Stimulated activated CD4-positive, alpha-beta T cell treated with anti-CD3 and anti-CD28 coated beads, Interleukin-2, amount 100 ng/mL, for 48 hours (primary cell): ENCODE measurements at regions not wholly inside any gene's neighbourhood (a gene's known extent, or its start where the extent isn't known, plus 50 kb on each side); places are given as distances from the start of the nearest gene placed in this dataset.

Source experiments
- DNase-seq, 2 donors: peaks; one replicate each; pipeline ENCODE4 v3.0.0-alpha.2; 2020

DNA sequence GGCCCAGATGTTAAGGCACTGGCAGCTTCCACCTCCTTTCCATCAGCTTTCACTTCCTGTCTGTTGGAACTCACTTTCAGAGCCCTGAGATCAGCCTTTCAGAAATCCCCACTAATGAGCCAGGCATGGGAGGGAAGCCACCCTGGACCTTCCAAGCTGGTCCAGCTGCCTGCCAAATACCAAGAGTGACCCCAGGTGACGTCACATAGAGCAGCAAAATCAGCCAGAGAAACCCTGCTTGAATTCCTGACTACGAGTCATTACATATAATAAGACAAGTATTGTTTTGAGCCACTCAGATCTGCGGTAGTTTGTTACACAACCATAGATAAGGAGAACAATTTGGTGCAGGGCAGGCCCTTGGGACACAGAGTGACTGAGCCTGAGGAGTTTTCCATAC is 556.0 kb upstream of the JAG1 start:
- DNase-seq = no peak

DNA sequence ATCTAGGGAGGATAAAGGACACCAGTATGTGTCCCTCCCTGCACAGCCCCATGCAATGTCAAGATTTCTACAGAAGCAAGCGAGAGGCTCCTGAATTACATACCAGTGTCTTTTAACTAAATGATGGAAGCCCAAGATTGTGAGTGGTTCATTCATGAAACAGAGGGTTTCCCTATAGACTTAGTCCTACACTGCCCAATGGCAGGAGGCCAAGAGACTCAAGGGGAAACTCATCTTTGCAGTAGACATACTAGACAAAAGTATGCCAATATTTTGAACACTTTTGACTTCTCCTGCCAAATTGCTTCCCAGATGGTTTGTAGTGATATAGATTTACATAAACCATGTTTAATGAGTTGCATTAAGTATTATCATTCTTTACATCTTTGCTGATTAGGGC is 557.2 kb upstream of the JAG1 start:
- DNase-seq = no peak

DNA sequence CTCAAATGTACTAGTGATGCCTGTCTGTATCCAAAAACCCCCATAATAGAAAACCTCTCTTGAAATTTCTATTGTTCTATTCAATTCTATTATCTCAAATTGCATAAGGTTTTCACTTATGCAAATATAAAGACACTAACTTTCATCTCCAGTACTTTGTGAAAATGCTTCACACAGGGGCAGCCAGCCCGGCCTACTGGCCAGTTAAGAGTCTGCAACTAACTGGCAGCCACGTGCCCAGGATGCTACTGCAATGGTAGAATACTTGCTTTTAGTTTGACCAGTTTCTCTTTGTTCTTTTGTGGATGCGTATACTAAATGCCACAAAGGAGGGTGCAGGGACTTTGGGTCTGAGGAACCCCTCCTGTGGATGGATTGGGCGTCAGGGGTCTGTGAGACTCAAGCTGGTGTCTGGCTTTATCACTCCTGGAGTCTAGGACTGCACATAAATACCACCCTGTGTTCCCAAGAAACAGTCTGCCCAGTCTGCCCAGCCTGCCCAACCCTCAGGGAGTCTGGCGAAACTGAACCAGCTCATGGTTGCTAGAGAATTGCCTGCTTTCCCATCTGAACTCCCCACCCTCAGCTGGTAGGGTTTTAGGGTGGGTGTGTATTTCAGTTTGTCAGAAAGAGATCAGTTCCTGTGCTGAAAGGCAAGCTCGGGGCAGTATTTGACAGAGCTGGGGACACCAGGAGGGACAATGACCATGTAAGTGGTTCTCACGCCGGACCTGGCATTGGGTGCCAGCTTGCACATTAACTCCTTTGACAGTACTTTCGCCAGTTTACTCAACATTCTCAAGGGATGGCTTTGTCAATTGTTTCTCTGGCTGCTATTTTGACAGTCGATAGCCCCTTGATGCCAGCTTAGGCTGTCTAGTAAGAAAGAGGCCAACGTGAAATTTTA is 558.2 kb upstream of the JAG1 start:
- DNase-seq = no peak

DNA sequence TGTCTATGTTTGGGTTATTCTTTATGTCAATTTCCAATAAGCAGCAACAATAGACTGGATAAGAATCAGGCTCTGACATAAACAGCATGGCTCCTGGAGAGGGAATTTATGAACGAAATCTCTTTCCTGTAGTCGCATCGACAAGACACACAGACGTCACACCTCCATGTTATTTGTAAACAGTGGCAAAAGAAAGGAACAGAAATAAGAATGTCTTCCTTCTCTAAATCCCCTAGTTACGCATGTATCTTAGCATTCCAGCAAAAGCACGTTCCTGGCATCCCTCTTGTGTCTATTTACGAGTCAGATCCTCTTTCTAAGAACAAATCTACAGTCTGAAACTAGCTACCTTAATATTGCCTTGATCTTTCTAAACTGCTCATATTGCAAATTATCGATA is 559.1 kb upstream of the JAG1 start:
- no peak for DNase-seq

DNA sequence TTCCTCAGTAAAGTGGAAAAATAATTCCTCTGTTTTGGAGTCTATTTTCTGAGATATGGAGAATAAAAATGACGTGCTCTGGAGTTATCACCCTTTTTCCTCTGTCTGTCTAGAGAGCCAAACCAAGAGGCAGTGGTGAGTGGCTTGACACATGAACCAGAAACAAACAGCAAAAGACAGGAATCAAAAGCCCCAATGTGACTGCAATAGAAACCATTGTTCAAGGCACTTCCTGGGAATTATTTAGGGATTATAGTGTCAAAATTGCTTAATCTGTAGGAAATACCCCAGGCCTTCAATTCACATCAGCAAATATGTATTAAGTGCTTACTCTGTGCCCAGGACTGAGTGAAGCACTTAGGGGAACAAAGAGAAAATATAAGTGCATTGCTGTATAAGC is 560.4 kb upstream of the JAG1 start:
- no peak for DNase-seq

DNA sequence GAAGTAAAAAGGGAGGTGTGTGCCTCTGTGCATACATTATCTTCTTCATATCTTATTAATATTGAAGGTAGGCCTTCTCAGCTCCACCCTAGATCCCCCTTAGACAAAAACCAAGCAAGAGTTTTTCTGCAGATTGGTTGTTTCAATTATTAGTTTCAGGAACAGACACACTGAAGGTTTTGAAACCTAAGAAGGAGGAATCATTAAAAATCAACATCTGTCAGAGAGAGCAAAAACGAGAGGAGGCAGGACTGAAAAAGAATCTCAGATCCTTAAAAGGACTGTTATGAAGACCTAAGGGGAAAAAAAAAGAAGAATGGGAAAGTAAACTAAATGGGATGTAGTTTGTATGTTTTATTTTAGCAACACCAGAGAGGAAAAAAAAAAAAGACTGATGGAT is 560.8 kb upstream of the JAG1 start:
- DNase-seq = no peak

DNA sequence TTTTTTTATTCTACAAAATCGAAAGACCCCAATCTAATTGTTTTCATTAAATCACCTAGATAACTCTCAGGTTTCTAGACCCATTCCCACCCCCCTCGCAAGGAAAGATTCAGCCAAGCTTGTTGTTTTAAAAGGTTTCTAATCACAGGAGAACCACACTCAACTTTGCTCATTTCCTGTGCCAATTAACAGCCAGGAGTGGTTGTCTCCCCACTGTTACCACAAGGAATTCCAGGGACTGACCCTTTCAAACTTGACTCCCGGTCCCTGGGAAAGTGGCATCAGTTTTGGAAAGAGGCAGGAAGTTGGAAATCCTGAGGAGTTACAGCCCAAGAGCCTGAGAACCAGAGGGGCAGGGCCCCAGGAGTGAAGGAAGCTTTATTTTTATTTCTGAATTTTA is 561.3 kb upstream of the JAG1 start:
- DNase-seq = no peak

DNA sequence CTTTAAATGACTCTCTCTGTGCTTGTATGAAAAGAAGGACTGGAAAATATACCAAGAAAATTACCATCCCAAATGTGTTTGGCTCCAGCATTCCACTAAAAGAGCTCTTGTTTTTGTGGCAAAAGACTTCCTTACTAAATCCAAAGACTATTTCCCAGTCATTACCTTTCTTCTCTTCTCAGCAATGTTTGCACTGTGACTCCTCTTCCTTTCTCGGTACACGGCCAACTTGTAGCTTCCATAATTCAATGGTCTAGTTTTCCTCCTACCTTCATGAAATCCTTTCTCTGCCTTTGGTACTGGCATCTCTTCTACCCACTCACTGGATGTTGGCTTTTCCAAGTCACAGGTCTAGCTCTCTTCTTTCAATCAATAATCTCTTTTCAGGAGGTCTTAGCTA is 568.5 kb upstream of the JAG1 start:
- no peak for DNase-seq

DNA sequence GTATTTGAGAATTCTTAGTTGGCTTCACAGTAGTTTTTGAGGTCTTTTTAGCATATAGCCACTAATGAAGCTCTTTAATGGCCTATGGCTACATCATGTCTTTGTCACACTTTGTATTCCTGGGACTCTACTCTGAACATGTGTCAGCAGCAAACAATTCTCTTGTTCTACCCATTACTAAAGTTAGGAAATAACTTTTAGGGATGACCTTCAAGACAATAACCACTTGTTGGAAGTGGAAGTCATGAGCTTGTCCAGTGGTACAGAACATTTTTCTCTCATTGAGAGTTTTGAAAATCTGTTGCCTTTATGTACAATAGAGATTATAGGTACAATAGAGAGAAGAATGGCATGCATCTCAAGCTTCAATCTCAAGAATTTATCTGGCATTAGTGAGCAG is 571.6 kb upstream of the JAG1 start:
- no peak for DNase-seq

DNA sequence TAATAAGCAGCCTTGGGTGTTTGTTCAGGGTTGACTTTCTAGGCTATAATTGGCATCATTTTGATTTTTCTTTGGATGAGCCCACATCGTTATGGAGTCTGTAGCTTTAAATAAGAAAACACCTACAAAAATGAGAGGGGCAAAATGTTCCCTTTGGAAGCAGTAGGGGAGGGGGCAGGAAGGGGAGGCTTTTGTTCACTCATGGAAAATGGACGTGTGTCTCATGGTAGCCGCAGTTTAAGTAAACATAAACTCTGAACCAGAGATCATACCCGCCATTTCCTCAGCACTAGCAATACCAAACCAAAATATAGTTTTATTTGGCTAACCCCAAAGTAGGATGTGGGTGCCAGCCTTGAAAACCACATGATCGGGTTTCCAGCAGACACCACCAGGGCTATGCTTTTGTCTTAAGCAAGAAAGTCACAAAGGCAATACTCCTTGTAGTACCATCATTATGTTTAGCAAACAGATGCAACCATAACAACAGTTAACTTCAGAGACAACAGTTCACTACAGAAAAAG is 572.5 kb upstream of the JAG1 start:
- no peak for DNase-seq

DNA sequence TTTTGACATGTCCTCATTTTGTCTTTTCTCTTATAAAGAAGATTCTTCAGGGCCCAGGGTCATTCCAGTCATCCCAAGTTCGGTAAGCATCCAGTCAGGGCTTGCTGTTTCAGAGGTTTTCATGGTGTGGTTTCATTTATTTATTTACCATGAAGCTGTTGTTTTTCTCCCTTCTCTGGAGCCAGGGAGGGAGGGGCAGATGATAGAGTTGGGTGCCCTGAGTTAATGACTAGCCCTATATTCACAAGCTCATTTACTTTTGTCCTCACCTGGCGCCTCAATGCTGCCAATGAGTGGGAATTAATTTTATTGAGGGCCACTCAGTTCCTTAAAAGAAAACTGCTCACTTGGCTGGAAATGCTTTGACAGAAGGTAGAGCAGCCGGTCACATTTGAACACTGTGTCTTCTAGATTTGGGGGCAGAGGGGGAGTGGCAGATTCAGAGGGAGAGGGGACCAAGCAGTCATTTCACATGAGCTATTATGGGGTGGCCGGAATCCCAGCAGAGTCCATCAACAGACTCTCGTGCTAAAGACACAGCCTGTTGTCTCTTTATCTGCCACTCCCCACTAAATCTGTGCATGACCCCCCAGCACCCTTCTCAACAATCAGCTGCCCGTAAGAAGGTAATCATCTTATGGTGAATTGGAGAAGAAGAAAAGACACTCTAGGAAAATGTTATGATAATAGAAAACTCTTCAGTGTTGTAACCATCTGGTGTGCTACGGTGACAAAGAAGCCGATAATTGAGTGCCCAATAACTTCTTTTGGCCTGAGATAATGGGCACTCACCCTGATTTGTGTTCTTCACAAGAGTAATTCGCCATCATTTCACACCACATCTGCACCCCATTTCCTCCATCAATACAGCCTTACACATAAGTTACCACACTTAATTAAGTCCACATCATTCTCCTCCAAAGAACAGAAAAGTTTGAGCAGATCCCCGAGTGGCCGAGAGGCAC is 573.5 kb upstream of the JAG1 start:
- DNase-seq = no peak

DNA sequence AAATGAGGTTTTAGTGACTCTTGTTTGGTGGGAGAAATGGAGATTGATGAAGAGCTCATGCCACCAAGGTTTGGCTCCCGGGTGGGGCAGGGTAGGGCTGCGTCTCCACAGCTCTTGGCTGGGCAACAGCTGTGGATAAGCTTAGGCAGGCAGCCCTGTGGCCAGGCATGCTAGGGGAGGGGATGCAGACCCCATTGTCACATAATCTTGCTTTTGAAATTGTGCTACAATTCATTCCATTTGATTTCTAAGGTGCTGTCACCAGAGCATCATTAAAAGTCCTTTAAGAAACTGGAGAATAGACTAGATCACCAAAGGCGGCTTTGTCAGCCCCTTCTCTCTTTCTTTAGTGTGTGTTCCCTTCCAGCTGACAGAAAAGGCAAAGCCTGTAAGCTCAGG is 574.2 kb upstream of the JAG1 start:
- DNase-seq = no peak

DNA sequence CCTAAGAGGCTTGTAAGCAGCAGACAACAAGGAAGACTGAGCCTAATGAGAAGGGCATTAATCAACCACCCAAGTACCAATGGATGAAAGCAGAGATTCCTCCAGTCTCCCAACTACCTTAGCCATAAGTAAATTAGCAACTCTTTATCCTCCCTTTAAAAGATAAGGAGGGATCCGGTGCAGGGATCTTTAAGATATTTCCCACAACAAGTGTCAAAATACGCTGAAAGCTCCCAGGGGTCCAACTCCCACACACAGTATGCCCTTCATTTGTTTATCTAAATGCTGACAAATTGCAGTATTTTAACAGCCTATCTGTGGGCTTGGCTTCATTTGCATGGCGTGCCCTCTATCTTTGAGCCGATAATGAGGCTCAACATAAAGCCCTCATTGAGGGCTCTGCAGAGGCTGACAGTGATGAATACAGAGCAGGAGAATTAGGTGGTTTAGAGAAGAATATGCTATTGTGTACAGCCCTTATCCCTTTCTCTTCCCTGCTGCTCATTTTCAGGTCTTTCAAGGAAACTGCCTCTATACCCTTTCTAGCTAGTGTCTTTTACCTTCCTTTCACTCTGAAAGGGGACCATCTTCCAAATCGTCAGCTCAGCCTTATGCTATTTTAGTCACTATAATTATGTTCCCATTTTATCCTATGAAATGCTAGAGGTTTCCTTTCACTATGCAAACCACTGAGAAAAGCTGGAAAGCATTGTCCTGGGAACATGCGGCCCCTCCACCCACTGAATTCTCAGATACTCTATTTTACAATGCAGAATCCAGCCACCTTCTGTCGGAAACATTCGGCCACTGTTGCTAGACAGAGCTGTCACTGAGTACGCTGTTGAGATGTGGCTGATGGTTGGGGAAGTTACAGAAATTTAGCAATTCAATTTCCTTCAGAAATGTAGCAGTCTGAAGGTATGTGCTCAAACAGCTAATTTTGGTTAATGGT is 575.2 kb upstream of the JAG1 start:
- DNase-seq = no peak

DNA sequence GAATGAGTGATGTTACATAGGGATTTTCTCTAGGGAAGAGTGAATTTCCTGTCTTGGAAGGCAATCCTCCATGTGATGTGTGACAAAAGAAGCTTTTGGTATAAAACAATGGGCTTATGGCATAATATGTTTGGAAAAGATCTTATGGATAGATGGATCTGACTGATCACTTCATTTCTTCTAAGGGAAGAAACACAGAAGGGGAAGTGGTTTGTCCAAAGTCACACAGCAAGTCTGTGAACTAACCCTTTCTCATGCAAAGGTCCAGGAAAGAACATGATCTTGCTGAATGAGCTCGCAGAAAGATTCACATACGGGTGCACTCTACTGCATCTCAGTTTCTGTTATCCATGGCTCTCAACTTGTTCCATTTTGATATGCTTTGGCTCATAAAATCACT is 575.9 kb upstream of the JAG1 start:
- no peak for DNase-seq

DNA sequence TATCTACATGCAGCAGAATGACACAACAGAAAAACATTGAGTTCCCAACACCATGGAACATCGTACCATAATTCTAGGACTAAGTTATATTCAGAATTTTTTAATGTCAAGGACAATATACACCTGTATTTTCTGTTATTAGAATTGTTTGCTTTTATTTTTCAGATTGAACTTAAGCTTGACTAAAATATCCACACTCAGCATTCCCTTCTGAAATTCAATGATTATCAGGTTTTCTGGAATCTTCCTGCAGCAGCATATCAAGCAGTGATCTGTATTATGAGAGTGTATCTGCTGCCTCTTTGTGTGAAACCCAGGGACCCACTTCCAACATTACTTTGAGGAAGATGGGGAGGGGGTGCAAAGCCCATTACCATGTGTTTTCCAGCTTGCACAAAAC is 578.6 kb upstream of the JAG1 start:
- no peak for DNase-seq

DNA sequence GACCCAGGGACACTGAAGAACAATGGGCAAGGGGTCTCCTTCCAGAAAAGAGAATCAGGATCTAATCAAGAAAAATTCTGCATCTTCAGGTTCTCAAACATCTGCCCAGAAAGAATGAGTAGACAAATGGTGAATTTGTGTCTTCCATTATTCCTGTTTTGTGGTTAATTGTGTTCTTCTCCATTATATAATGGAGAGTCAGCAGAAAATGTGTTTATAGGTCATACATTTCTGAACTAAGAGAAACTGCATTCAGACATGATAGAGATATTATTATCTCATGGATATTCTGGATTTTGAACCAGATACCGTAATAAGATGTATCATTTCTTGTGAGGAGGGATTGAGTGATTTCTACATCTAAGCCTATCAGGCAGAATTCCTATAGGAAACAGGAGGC is 581.7 kb upstream of the JAG1 start:
- DNase-seq = no peak

DNA sequence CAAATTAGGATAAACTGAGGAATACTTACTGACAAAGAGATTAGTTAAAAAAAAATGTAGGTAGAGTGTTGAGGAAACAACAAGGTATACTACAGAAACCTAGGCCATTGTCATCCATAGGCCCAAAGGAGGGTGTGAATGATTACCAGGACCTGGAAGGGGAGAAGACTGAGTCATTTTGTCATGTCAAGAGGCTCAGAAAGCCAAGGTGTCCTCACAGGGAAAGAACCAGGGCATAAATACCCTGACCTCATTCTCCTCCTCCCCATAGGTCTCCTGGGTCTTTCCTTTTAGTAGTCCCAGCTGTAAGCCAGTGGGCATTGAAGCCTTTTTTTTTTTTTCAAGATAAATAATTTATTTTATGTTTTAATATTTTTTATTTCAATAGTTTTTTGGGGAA is 582.1 kb upstream of the JAG1 start:
- DNase-seq = no peak

DNA sequence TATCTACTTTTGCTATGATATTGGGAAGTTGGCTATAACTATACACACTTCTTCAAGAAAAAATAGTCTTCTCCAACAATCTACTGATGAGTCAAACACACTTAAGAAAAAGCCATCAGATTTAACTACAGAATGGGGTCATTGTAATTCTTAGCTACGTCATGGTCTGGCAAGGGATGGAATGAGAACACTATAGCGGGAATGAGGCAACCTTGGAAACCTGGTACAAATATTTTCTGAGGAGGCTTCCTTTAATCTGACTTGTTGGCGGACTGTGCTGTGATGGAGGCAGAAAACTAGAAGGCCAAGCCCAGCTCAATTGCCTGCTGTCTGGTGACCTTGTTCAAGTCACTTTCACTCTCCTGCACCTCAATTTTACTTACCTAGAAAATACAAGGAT is 586.8 kb upstream of the JAG1 start:
- no peak for DNase-seq

DNA sequence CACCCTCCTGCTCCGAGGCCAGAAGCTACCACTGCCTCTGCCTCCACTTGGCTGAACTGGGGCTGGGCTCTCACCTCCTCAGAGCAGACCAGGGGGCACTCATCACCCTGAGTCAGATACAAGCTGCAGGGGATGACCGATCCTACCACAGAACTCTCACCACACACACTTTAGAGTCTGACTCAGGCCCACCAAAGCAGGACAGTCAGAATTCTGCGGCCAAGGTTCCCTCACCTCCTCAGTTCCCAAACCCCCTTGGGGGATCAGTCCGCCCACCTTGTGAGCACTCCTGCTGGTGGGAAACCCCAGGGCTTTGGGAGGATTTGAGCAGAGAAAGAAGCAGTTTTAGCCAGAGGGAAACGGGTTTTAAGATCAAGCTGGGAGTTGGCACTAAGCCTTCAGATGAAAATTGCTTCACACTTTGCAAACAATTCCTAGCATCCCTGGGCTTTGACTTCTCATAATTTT is 587.8 kb upstream of the JAG1 start:
- no peak for DNase-seq

DNA sequence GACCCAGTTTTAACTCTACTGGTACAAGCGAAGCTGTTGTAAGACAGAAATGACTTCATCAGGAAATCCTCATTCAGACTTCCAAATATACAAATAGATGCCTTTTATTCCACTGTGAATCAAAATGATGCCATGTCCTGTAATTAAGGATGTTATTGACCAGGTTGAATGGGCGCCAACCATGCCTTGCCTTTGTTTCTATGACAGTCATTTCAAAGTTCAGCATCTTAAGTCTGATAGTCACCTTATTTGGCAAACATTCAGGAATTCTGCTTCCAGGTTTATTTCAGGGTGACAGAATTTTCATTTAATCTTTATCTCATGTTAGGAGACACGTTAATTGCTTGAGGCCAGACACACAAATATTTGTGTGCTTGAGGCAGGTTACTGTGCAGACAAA is 592.8 kb upstream of the JAG1 start:
- no peak for DNase-seq

DNA sequence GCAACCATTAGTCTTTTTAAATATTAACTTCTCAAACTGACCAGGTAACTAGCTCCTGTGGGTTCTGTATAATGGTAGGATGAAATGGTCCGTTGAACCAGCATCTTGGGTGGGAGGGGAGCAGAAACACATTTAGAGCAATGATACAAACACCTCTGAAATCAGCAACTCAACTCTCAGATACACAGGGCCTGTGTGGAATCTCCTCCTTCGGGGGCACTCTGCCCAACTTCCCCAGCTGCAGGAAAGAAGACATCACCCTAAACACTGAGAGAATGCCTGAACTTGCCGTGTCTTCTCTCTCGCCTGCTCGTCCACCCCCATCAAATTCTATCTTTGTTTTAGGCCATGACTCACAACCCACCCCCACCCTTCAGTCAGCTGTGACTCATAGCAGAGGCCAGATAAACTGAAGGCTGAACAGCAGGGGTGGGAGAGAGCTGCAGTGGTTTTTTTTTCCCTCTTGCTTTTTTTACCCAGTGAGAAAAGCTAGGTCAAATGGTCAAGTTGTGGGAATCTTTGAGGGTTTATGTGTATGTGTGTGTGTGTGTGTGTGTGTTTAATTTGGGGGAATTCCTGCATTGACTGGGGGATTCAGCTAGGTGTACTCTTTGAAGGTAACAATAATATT is 593.4 kb upstream of the JAG1 start:
- DNase-seq = no peak

DNA sequence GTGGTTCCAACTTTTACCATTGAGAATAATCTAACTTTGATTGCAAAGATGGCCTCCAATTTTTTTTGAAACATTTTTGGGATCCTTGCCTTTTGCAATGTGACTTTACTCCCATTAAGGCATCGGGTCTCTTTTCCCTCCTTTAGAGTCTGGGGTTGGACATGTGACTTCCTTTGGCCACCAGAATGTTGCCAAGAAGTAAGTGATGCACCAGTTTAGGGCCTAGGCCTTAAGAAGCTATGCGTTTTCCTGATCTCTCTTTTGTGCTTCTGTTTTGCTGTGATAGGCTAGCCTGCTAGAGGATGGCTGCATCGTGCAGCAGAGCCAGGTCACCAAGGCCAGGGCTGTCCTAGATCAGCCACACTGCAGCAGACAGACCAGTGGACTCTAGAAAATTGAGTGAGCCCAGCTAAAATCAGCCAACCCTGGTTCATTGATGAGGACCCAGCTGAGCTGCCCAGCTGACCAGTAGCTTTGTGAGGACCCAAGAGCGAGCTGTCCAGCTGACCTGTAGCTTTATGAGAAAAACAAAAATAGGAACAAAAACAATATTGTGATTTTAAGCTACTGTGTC is 594.0 kb upstream of the JAG1 start:
- no peak for DNase-seq
